ENCODE measurements at regions not wholly inside any gene's neighbourhood (a gene's known extent, or its start where the extent isn't known, plus 50 kb on each side); places are given as distances from the start of the nearest gene placed in this dataset.
"Not testable (repeated sequence)": the region's sequence is repeated elsewhere in the genome, so short reads cannot be mapped to it uniquely, and the experiment has no call there.

DNA sequence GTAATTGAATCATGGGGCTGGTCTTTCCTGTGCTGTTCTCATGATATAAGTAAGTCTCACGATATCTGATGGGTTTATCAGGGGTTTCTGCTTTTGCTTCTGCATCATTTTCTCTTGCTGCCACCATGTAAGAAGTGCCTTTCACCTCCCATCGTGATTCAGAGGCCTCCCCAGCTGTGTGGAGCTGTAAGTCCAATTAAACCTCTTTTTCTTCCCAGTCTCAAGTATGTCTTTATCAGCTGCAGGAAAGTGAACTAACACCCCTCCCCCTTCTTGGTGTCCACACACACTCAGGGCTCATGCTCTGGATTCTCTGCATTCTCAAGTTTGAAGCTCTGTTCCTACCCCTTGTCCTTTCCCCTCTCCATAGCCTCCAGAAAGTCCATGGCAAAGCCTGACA is 107.1 kb downstream of the THBS2 start:
- ATAC-seq (ENCODE audit: poor library complexity) = no peak

DNA sequence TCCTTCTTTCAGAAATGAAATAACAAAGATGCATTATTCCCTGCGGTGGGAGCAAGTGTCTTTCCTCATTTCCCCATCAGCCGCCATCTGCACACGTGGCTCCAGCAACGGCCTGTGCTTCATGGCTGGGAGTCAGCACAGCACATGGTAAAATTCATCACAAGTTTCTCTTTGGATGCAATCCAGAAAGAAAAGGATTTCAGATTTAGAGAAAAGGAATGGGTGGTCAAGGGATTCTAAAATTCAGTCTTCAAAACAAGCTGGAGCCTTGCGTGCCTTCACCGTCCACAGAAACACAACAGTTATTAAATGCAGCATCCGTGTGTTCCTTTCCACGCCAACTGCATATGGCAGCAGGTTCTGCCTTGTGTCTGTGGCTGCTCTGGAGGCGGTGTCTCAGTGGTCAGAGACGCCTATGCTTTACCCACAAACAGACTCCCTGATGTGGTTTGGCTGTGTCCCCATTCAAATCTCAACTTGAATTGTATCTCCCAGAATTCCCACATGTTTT is 107.6 kb downstream of the THBS2 start:
- peak; percentile 32 for ATAC-seq (ENCODE audit: poor library complexity)
- intact Hi-C loops (cut with DNase I) = no loop called here
- DNase-seq = no peak

More for the DNA sequence above, 107.1 kb downstream of the THBS2 start:
- intact Hi-C loops (cut with DNase I) = no loop called here
- no peak for DNase-seq

DNA sequence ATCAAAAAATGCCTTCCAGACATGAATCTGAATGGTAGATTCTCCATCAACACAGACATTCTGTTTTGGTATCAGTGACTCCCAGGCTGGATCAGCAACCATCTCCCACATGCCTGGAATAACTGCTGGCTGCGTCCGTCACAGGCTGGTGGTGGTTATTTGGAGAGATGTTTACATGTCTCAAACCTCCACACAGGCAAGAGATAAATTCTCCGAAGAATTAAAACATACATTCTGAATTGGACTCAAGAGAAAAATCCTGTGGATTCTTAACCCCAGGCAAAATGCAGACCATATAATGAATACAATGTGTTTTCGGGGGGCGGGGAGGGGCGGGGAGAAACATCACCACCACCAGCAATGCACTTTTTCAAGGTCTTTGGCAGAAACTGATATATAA is 108.2 kb downstream of the THBS2 start:
- intact Hi-C loops (cut with DNase I) = no loop called here
- no peak for DNase-seq
- no peak for ATAC-seq (ENCODE audit: poor library complexity)

DNA sequence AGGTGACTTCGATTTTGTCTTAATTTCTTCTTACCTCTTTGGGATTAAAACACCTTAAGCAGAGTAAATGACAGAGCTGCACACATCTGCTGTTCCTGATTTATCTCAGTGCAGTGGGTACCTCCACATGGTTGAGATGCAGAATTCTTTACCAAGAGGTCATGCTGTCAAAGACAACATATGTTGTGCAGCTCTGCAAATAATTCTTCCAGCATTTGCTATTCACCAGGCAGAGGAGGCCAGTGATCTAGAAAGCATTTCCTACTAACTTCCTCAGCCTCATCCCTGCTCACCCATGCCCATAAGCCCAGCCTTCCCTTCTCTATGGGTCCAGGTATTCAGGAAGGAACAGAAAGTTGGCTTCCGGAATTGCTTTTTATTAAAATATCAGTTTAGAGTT is 109.3 kb downstream of the THBS2 start:
- DNase-seq (no peak), ATAC-seq (ENCODE audit: poor library complexity) (no peak)
- intact Hi-C loops (cut with DNase I) = no loop called here

DNA sequence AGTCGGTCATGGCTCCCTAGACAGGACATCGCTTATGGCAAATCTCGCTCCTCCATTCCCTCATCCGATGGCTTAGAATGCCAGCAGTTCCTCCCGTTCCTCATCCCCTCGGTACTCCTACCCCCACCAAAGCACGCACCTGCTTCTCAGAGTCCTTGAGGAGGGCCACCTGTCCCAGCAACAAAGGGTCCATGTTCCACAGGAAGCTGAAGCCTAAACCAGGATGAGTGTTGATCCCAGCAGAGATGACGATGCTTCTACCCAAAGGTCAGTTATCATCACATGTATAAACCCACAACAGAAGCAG is 111.2 kb downstream of the THBS2 start:
- DNase-seq (no peak), ATAC-seq (ENCODE audit: poor library complexity) (no peak)
- intact Hi-C loops (cut with DNase I) = no loop called here

DNA sequence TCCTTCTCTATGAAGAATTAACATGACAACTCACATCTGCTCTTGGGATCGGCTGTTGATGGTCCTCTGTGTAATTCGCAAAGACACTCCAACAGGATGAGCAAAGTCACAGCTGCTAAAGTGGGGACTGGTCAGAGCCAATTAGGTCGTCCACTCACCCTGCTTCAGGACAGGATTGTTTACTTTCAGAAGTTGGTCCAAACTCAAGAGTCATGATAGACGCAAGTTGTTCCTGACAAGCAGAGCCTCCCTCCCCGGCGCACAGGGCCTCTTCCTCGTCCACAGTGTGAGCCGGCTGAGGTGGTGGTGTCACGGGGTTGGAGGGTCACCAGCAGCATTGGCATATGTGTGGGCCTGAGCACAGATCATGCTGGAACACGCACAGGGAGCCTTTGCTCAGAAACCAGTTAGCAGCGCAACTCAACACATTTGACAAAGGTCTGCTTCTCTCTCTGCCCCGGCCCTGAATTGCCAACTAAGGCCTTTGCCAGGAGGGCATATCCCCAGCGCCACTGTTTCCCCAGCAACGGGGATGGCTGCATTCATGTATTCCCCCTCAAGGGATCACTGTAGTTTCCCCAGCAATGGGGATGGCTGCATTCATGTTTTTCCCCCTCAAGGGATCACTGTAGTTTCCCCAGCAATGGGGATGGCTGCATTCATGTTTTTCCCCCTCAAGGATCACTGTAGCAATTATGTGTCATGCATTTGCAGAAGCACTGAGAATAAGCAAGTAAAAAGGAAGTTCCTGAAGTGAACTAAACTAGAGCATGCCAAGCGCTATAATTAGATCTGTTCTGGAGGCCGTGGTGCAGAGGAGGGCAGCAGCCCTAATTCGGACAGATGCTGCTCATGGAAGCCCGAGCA is 111.7 kb downstream of the THBS2 start:
- intact Hi-C loops (cut with DNase I) = no loop called here

DNA sequence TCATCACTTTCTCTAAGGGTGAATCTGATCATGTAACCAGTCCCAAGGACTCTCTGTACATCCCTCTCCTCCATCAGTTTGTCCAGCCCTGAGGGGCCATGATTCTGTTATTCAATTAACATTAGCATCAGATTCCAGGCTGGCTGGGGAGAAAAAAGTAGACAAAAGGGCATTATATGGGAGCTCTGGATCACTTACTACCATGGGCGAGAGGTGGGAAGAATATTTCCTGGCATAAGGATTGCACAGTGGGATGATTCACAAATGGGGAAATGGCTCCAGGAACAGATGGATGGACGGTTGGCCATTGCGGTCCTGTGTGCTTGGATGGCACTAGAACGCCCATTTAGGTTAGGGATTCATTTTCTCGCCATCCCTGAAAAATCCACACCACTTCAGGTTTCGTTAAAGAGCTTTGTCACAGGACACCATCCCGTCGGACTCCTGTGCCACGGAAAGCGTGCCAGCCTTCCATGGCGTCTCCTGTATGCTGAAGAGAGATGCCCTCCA is 112.6 kb downstream of the THBS2 start:
- DNase-seq (no peak), ATAC-seq (ENCODE audit: poor library complexity) (no peak)
- intact Hi-C loops (cut with DNase I) = no loop called here

More for the DNA sequence above, 111.7 kb downstream of the THBS2 start:
- DNase-seq = peak; percentile 83
- peak; percentile 85 for ATAC-seq (ENCODE audit: poor library complexity)

DNA sequence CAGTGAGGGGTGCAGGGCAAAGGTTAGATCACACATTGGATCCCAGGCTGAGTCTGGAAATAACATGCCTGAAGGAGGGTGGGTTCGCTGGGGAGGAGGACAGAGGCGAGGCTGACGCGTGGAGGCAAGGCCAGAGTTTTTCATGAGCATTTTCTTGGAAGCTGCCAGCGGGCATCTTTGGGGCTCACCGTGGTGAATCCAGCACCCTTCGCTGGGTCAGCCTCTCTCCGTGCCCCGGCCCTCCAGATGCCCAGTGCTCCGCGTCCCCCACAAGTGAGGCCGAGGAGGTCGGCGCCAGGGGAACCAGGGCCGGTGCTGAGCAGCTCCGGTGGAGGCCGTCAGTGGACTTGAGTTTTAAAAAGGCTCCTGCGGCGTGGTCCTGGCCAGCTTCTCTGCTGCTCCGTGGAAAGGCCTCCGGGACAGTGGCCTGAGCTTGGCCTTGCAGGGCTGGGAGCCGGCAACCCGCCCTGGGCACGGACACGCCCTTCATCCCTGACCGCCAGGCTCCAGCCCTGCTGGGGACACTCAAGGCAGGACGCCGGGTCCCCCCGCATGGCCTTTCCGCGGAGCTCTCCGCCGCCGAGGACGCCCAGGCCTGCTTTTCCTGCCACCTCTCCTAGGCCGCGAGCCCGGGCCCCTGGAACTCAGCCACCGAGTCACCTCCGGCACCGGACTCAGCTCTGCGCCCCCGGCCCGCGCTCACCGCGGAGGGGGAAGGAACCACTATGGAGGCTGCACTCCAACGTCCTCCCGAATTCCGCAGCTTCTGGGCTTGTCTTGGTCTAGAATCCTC is 114.3 kb downstream of the THBS2 start:
- ATAC-seq (ENCODE audit: poor library complexity) = no peak
- intact Hi-C loops (cut with DNase I) = no loop called here
- no peak for DNase-seq

DNA sequence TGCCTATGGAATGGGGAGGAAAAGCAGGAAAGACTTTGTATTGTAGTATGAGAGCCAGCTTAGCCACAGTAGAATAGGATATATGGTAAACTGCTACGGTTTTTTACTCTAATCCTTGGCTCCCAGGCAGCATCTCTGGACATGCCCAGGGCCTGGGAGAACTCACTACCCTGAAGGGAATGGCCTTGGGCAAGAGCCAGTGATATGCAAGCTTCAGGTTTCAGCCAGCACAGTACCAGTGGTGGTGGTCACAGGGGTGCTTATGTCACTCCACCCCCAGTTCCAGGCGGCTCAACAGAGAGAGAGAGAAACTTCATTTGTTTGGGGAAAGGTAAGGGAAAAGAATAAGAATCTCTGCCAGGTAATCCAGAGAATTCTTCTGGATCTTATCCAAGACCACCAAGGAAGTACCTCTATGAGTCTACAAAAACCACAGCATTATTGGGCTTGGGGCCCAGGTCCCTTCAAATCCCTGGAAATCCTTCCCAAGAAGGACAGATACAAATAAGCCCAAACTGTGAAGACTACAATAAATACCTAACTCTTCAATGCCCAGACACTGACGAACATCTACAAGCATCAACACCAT is 121.2 kb downstream of the THBS2 start:
- DNase-seq = no peak
- intact Hi-C loops (cut with DNase I) = no loop called here
- ATAC-seq (ENCODE audit: poor library complexity) = no peak

DNA sequence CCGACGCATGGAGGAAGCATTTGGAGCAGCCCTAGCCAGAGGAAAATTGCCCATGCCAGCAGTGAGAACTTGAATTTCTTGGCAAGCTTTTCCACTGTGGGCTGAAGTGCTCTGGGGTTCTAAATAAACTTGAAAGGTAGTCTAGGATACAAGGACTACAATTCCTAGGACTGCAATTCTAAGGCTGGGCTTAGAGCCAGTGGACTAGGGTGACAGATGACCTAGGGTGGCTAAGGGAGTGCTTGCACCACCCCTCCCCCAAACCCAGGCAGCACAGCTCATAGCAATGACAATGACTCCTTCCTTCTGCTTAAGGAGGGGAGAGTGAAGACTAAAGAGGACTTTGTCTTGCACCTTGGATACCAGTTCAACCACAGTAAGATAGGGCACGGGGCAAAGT is 122.3 kb downstream of the THBS2 start:
- DNase-seq (no peak), ATAC-seq (ENCODE audit: poor library complexity) (no peak)
- intact Hi-C loops (cut with DNase I) = no loop called here

DNA sequence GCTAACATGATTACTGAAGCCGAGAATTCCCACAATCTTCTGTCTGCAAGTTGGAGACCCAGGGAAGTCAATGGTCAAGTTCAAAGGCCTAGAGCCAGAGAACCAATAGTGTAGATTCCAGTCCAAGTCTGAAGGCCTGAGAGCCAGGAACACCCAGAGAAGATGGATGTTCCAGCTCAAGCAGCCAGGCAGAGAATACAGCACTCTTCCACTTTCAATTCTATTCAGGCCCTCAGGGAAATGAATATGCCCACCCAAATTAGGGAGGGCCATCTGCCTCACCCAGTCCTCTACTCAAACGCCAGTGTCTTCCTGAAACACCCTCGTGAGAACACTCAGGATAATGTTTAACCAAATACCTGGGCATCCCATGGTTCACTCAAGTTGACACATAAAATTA is 123.5 kb downstream of the THBS2 start:
- intact Hi-C loops (cut with DNase I) = no loop called here
- ATAC-seq (ENCODE audit: poor library complexity) = no peak
- no peak for DNase-seq

DNA sequence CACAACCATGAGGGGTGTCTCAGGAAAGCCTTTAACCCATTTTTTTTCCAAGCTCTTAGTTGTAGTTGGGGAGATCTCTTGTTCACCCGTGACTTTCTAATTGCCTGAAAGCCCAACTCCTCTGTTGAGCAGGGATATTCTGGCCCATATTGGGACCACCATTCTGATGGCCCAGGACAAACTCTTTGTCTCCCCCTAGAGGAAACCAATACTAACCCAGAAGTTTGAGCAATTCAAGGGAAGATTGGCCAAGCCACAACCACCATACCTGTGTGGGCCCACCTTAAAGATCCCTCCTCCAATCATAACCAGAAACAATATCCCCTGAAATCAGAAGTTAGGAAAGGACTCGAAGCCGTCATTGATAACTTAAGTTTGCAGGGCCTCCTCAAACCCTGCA is 132.6 kb downstream of the THBS2 start:
- DNase-seq (no peak), ATAC-seq (ENCODE audit: poor library complexity) (no peak)
- intact Hi-C loops (cut with DNase I) = no loop called here

DNA sequence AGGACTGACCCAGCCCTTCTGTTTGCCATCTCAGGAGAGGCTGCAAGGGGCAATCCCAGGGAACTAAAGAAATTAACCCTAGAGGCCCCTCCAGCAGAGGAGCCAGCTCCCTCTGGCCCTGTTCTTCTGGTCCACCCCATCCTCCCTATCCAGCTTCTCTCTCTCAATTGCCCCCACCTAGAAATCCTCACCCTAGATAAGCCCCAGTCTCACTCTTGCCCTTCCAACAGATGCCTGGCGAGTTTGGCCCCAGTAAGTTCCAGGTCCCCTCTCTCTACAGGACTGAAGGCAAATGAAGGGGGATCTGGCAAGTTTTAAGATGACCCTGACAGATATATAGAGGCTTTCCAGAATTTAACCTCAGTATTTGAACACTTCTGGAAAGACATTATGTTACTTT is 134.0 kb downstream of the THBS2 start:
- intact Hi-C loops (cut with DNase I) = no loop called here

DNA sequence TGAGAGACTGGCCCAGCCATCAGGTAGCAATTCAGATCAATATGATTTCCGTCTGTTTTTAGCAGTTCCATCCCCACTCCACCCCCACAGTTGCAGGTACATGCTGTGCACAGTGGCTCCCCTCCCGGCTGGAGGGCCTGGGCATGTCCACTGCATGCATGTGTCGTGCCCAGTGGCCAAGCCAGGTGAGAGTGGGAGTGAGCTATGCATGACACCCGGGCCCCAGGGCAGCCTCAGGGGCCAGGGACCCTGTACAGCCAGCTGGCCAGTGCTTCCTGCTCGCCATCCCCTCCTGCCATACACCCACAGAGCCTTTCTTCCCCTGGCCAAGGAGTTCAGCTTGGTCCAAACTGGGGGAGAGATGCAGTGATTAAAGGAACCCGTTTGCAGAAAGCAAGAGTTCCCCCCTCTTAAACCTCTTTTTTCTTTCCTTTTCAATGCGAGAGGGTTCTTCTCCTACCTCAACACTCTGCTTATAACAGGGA is 135.3 kb downstream of the THBS2 start:
- intact Hi-C loops (cut with DNase I) = no loop called here
- DNase-seq (no peak), ATAC-seq (ENCODE audit: poor library complexity) (no peak)

More for the DNA sequence above, 134.0 kb downstream of the THBS2 start:
- DNase-seq (no peak), ATAC-seq (ENCODE audit: poor library complexity) (no peak)

DNA sequence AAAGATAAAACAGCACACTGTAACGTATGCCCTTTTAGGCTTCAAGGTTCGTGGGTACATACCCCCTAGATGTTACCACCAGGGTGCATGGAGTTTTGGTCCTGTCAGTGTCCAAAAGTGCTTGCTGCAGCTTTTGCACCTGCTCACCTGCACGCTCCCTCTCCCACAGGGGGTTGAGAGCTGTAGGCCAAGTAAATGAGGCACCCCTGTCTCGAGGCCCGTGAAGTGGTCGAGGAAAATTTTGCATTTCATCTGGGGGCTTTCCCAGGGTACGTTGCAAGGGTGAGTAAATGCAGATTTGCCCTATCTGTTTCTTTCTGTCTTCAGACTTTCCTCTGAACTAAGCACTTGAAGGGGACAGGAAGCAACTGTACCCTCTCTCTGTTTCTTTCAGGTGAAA is 136.0 kb downstream of the THBS2 start:
- intact Hi-C loops (cut with DNase I) = no loop called here
- ATAC-seq (ENCODE audit: poor library complexity) (no peak), DNase-seq (no peak)

DNA sequence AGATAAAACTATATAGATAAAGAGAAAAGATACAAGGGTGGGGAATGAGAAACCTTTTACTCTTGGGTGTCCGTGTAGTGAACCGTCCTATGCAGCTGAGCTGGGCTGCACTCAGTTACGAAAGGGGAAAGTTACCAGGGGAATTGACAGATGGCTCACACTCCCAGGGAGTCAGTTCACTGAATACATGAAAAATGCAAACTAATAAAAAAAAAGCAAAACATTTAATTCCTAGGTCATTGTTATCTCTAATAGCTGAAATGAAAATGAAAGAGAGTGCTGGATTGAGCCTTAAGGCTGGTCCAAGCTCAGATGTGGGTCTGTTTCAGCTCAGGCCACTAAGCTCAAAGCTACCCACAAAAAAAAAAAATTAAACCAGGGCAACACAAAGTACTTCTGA is 138.0 kb downstream of the THBS2 start:
- ATAC-seq (ENCODE audit: poor library complexity) (peak; percentile 46), DNase-seq (no peak)
- intact Hi-C loops (cut with DNase I) = no loop called here

DNA sequence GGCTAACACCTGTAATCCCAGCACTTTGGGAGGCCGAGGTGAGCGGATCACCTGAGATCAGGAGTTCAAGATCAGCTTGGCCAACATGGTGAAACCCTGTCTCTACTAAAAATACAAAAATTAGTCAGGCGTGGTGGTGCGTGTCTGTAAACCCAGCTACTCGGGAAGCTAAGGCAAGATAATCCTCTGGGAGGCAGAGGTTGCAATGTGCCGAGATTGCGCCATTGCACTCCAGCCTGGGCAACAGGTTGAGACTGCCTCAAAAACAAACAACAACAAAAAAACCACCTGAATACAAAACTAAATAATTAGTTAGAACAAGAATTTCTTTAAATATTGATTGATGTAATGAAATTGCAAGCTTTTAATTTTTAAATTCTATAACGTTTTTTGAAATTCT is 139.0 kb downstream of the THBS2 start:
- ATAC-seq (ENCODE audit: poor library complexity); intact Hi-C loops (cut with DNase I); DNase-seq: not testable (repeated sequence)

DNA sequence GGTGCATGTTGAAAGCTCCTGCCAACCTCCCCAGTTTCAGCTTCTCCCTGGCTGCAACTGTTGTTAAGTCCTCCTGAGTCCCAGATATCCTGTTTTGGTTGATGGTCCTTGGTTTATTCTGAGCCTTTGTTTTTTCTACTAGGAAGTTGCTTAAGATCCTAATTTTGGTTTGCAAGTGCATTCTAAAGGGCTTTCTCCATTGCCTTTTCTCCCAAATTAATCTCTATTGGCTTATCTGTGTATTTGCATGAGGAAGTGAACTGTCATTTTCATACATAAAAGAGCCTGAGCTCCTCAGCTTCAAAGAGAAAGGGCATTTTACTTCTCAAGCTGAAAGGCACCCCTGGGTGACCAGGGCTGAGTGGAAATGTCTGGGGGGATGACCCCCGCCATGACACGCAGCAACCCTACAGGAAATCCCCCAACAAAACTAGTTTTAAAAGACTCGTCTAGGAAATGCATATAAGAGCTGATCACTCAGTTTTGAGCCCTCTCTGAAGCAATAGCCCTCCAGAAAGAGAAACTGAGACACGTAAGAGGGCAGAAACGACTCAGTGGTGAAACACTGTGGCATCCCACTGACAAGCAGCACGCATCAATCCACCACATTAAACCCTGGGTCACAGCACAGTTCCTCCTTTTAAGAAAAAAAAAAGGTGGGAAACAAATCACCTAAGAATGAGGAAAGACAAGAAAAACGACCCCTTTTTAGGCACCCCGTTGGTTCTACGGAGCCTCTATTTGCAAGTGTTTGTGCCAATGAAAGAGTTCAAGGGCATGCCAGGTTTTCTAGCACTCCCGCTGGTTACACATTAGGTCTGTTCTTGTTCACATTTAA is 140.9 kb downstream of the THBS2 start:
- intact Hi-C loops (cut with DNase I) = no loop called here
- no peak for ATAC-seq (ENCODE audit: poor library complexity)

More for the DNA sequence above, 140.9 kb downstream of the THBS2 start:
- DNase-seq = no peak
